GM12878 (cell line): ENCODE measurements at regions not wholly inside any gene's neighbourhood (a gene's known extent, or its start where the extent isn't known, plus 50 kb on each side); places are given as distances from the start of the nearest gene placed in this dataset.
A peak's percentile ranks its signal among the peaks of the same experiment; 100 is the strongest.

ENCODE experiments used
- ATAC-seq: fragments of 200-7000 bp; cut with Tn5 transposase; 3 replicates; pipeline ENCODE4 v1.9.1; 2020; ENCODE audit warnings: mild to moderate bottlenecking, moderate library complexity
- BruUV-seq: library from RNA; stranded (reverse); fragments of 400-500 nt; replicated peaks from 2 replicates; lab custom pipeline; 2021; lab: Mats Ljungman, UMichigan
- CTCF ChIA-PET: fragments of 300-600 bp; sonication (Branson Sonifier 250); formaldehyde crosslinking; extraction: SDS; loops from one replicate; lab custom pipeline; 2021; ENCODE audit warnings: inconsistent platforms; lab: Yijun Ruan, JAX
- POLR2A ChIA-PET: fragments of 350-600 bp; formaldehyde crosslinking; extraction: SDS; loops from one replicate; lab custom pipeline; 2021; ENCODE audit warnings: inconsistent platforms; lab: Charles Lee
- RAD21 ChIA-PET: fragments of 300-600 bp; sonication (Branson Sonifier 250); formaldehyde crosslinking; loops from one replicate; lab custom pipeline; 2023; ENCODE audit warnings: antibody characterized with exemption; ENCODE audit not compliant: unreplicated experiment; lab: Charles Lee
- SMC1A ChIA-PET: fragments of 300-600 bp; sonication (Branson Sonifier 250); formaldehyde crosslinking; loops from one replicate; lab custom pipeline; 2023; ENCODE audit not compliant: unreplicated experiment, uncharacterized antibody; lab: Charles Lee
- DNase-seq: peaks from one replicate; pipeline ENCODE4 v3.0.0-alpha.2; 2011; ENCODE audit warnings: low read depth, low spot score
- FAIRE-seq: peaks from 3 replicates; lab custom pipeline; 2011; peaks lifted over from hg19 to GRCh38; lab: Jason Lieb, UNC
- H2AFZ ChIP-seq: 2 replicates; pipeline ENCODE4 v1.6.0; 2011; ENCODE audit warnings: low read depth, low read length, control low read depth; ENCODE audit not compliant: control insufficient read depth
- H3K27ac ChIP-seq: 2 replicates; pipeline ENCODE4 v1.5.1; 2011; ENCODE audit warnings: control low read depth; ENCODE audit not compliant: control insufficient read depth, insufficient read depth
- H3K27me3 ChIP-seq, 2 experiments: replicated peaks in 1 of 2; 2 replicates each; pipeline versions ENCODE4 v1.6.0 to v1.6.1; 2011; ENCODE audit warnings: low read length in 1 of 2; ENCODE audit not compliant: control insufficient read depth in 2 of 2, insufficient read depth in 2 of 2
- H3K36me3 ChIP-seq, 2 experiments: 2 replicates each; pipeline ENCODE4 v1.5.1; 2011; ENCODE audit warnings: low read length in 1 of 2; ENCODE audit not compliant: control insufficient read depth in 2 of 2, insufficient read depth in 2 of 2
- H3K4me1 ChIP-seq: 2 replicates; pipeline ENCODE4 v1.6.1; 2011; ENCODE audit warnings: mild to moderate bottlenecking, low read length, moderate library complexity, mixed read lengths; ENCODE audit not compliant: control insufficient read depth, insufficient read depth
- H3K4me2 ChIP-seq: 2 replicates; pipeline ENCODE4 v1.6.0; 2011; ENCODE audit warnings: control low read depth; ENCODE audit not compliant: control insufficient read depth, insufficient read depth
- H3K4me3 ChIP-seq: fragments of 200-600 bp; sonication (generic); 2 replicates; pipeline ENCODE4 v1.5.1; 2016
- H3K79me2 ChIP-seq: 2 replicates; pipeline ENCODE4 v1.6.0; 2011; ENCODE audit warnings: low read length; ENCODE audit not compliant: control insufficient read depth, insufficient read depth
- H3K9ac ChIP-seq: 2 replicates; pipeline ENCODE4 v1.8.0; 2011; ENCODE audit warnings: low read length, control low read depth, mixed read lengths; ENCODE audit not compliant: control insufficient read depth, insufficient read depth
- H3K9me3 ChIP-seq: replicated peaks from 3 replicates; pipeline ENCODE4 v1.5.1; 2011; ENCODE audit warnings: mild to moderate bottlenecking, low read length; ENCODE audit not compliant: control insufficient read depth, insufficient read depth
- H4K20me1 ChIP-seq: 2 replicates; pipeline ENCODE4 v1.6.0; 2011; ENCODE audit not compliant: control insufficient read depth, insufficient read depth
- CEBPB ChIP-seq, 2 experiments: fragments of 150-350 bp in 1 of 2; IDR thresholded peaks; 2 replicates each; pipeline ENCODE4 v1.6.1; 2012 to 2014; ENCODE audit warnings: low read depth in 2 of 2, low read length in 2 of 2, borderline replicate concordance in 1 of 2, inconsistent platforms in 1 of 2
- EP300 ChIP-seq, 2 experiments: fragments of 150-350 bp in 1 of 2; IDR thresholded peaks; 2 replicates each; pipeline ENCODE4 v1.6.1; 2011 to 2012; ENCODE audit warnings: low read depth in 2 of 2, low read length in 2 of 2, borderline replicate concordance in 1 of 2, improper control_type of control experiment in 1 of 2, inconsistent platforms in 1 of 2; ENCODE audit not compliant: control insufficient read depth in 1 of 2
- FOXK2 ChIP-seq: fragments of 450-650 bp; IDR thresholded peaks from 2 replicates; pipeline ENCODE4 v1.6.1; 2017; ENCODE audit warnings: mild to moderate bottlenecking, moderate library complexity
- GABPA ChIP-seq: IDR thresholded peaks from 2 replicates; pipeline ENCODE4 v1.6.1; 2014; ENCODE audit warnings: antibody characterized with exemption, low read depth, mild to moderate bottlenecking, inconsistent platforms
- IKZF2 ChIP-seq, 2 experiments: fragments of 450-650 bp; IDR thresholded peaks; 2 replicates each; pipeline ENCODE4 v1.6.1; 2017; ENCODE audit warnings: mild to moderate bottlenecking in 2 of 2, moderate library complexity in 2 of 2
- IRF3 ChIP-seq: fragments of 450-650 bp; IDR thresholded peaks from 2 replicates; pipeline ENCODE4 v1.6.1; 2014; ENCODE audit warnings: mild to moderate bottlenecking
- MLLT1 ChIP-seq: fragments of 450-650 bp; IDR thresholded peaks from 2 replicates; pipeline ENCODE4 v1.6.1; 2016; ENCODE audit warnings: mild to moderate bottlenecking
- MTA2 ChIP-seq: fragments of 450-650 bp; IDR thresholded peaks from 2 replicates; pipeline ENCODE4 v1.6.1; 2016; ENCODE audit warnings: low read depth, mild to moderate bottlenecking, moderate library complexity
- MXI1 ChIP-seq: fragments of 150-350 bp; IDR thresholded peaks from 2 replicates; pipeline ENCODE4 v1.6.1; 2011; ENCODE audit warnings: low read depth, mild to moderate bottlenecking, inconsistent platforms, low read length, improper control_type of control experiment
- NBN ChIP-seq: fragments of 450-650 bp; IDR thresholded peaks from 2 replicates; pipeline ENCODE4 v1.6.1; 2016
- NFYA ChIP-seq: IDR thresholded peaks from 2 replicates; pipeline ENCODE4 v1.6.1; 2011; ENCODE audit warnings: low read depth, mild to moderate bottlenecking, low read length, improper control_type of control experiment, borderline replicate concordance
- PML ChIP-seq: IDR thresholded peaks from 2 replicates; pipeline ENCODE4 v1.6.1; 2012; ENCODE audit warnings: low read length, inconsistent platforms
- RAD21 ChIP-seq: IDR thresholded peaks from 2 replicates; pipeline ENCODE4 v1.6.1; 2011; ENCODE audit warnings: mild to moderate bottlenecking, low read depth, low read length, moderate library complexity; ENCODE audit not compliant: insufficient read depth
- RFX5 ChIP-seq: IDR thresholded peaks from 2 replicates; pipeline ENCODE4 v1.6.1; 2011; ENCODE audit warnings: low read depth, low read length, improper control_type of control experiment
- SMAD1 ChIP-seq: fragments of 450-650 bp; IDR thresholded peaks from 2 replicates; pipeline ENCODE4 v1.6.1; 2018; ENCODE audit warnings: mild to moderate bottlenecking, low read depth; ENCODE audit not compliant: partially characterized antibody
- SMC3 ChIP-seq: IDR thresholded peaks from 2 replicates; pipeline ENCODE4 v1.6.1; 2011; ENCODE audit warnings: low read length, improper control_type of control experiment, borderline replicate concordance
- STAT1 ChIP-seq: fragments of 450-650 bp; conservative IDR thresholded peaks from 2 replicates; pipeline ENCODE4 v1.6.1; 2014; ENCODE audit warnings: antibody characterized with exemption, mild to moderate bottlenecking
- ZBTB33 ChIP-seq: fragments of 450-650 bp; IDR thresholded peaks from 2 replicates; pipeline ENCODE4 v1.6.1; 2017; ENCODE audit warnings: mild to moderate bottlenecking
- ZZZ3 ChIP-seq: IDR thresholded peaks from 2 replicates; pipeline ENCODE4 v1.6.1; 2011; ENCODE audit warnings: low read depth; ENCODE audit not compliant: control insufficient read depth, insufficient read length
- WGBS: methylation state at CpG from one replicate; pipeline ENCODE4 v1.1.6; 2016; ENCODE audit warnings: low lambda C conversion rate; ENCODE audit not compliant: insufficient replicate concordance, insufficient coverage; ENCODE audit errors: missing lambda C conversion rate; 5-methylcytosine and 5-hydroxymethylcytosine counted together
- in situ Hi-C: fragments of 300-500 bp; cut with MboI; formaldehyde crosslinking; loops from 9 replicates; pipeline ENCODE4 v1.14.3; 2018; ENCODE audit warnings: mixed read lengths
- intact Hi-C: fragments of 100-400 bp; cut with micrococcal nuclease; formaldehyde crosslinking; loops from one replicate; pipeline ENCODE4 v1.14.2; 2022; ENCODE audit not compliant: unreplicated experiment

- Histone ChIP-seq H3K9me3 (no peaks in the 10 kb centered on the region), H3K4me1 (peaks cover 10% of the 10 kb centered on the region), H3K36me3 (no peaks in the 10 kb centered on the region), H2AFZ (no peak overlapping the region), H3K27me3 (no peaks in the 10 kb centered on the region), H3K27ac (no peak overlapping the region), H4K20me1 (no peaks in the 10 kb centered on the region), H3K79me2 (no peaks in the 10 kb centered on the region), H3K4me2 (no peak overlapping the region), H3K9ac (no peak overlapping the region), H3K4me3 (no peak overlapping the region)
- ChIA-PET POLR2A (interaction anchor here (1.5 kb wide), 1 partner anchor 46 kb away, joined by 4 read pairs; no protein-coding TSS in a partner anchor), RAD21 (interaction anchor here (0.7 to 2.2 kb wide), 4 partner anchors 9 to 264 kb away, joined by 3 to 8 read pairs (median 4); no protein-coding TSS in a partner anchor), SMC1A (interaction anchor here (0.7 to 2.4 kb wide), 8 partner anchors 9 to 304 kb away, joined by 3 to 8 read pairs (median 4); no protein-coding TSS in a partner anchor), CTCF (interaction anchor here (0.9 to 3.0 kb wide), 4 partner anchors 10 to 659 kb away, joined by 3 to 12 read pairs (median 4); no protein-coding TSS in a partner anchor)
- 54% methylated on average over 10 of the region's 10 CpGs for WGBS
- peak; percentile 87 for ATAC-seq
- no TSS peak for BruUV-seq
- peak; percentile 46 for DNase-seq
- FAIRE-seq: no peak
- intact Hi-C loops: loop anchor here (1.0 to 2.0 kb wide), 4 partner anchors 48 to 172 kb away; partner anchors contain the start of gene SLC10A2
- in situ Hi-C loops: loop anchor here (25.0 kb wide), 1 partner anchor 1583 kb away; no protein-coding TSS in a partner anchor
- TF ChIP-seq EP300 (IDR thresholded peaks at IDR 0.05; ENCODE audit: borderline replicate concordance in 1 of 2, control insufficient read depth in 1 of 2, low read depth in 2 of 2, low read length in 2 of 2) (peak in 1 of 2 experiments; percentile 60; a peak in 3 of 4 replicates), FOXK2 (no peak), NFYA (no peak), MLLT1 (0 out of 2 replicates have a peak, but pooled peaks have one; percentile 22), ZZZ3 (no peak), NBN (no peak), MTA2 (peak; percentile 90), SMC3 (no peak), IRF3 (no peak), STAT1 (no peak), RFX5 (no peak), ZBTB33 (no peak), PML (no peak), RAD21 (no peak), CEBPB (IDR thresholded peaks at IDR 0.05; ENCODE audit: borderline replicate concordance in 1 of 2, low read depth in 2 of 2, low read length in 2 of 2) (no peak), GABPA (no peak), MXI1 (no peak), SMAD1 (no peak), IKZF2 (IDR thresholded peaks at IDR 0.05) (peak; percentile 86 to 90)
Measured at GRCh38 chr13:103178986-103179943, 113.0 kb upstream of the SLC10A2 start.
